ENCODE measurements at regions not wholly inside any gene's neighbourhood (a gene's known extent, or its start where the extent isn't known, plus 50 kb on each side); places are given as distances from the start of the nearest gene placed in this dataset.
A peak's percentile ranks its signal among the peaks of the same experiment; 100 is the strongest.

GRCh38 chr2:41707790-41708451 lies 339.9 kb upstream of the PKDCC start:
- H4K20me1 ChIP-seq (ENCODE audit: low read depth), result no peaks in the 10 kb centered on the region
- no peaks in the 10 kb centered on the region for H3K36me3 ChIP-seq
- H3K27me3 ChIP-seq, result no peaks in the 10 kb centered on the region
- H3K9me3 ChIP-seq (ENCODE audit: low read depth), result no peaks in the 10 kb centered on the region
- H3K4me3 Mint-ChIP-seq, result no peak overlapping the region
- H3K4me1 ChIP-seq, result no peaks in the 10 kb centered on the region
- no peaks in the 10 kb centered on the region for H3K79me2 ChIP-seq (ENCODE audit: low read depth)
- H3K27ac ChIP-seq, result no peak overlapping the region
- H3K4me3 ChIP-seq, result no peak overlapping the region
- no peaks in the 10 kb centered on the region for H3F3A ChIP-seq (ENCODE audit: low read depth)
- no peak overlapping the region for H2AFZ ChIP-seq (replicated peaks)
- peaks cover 5% of the 10 kb centered on the region for H3K36me3 Mint-ChIP-seq
- no peak overlapping the region for H3K4me2 ChIP-seq
- peaks cover 53% of the 10 kb centered on the region for H3K4me1 Mint-ChIP-seq
- DNase-seq (ENCODE audit: low spot score), result no peak
- no peak for TF ChIP-seq EZH2 (IDR thresholded peaks at IDR 0.05)
- TF ChIP-seq, protein P1, sequence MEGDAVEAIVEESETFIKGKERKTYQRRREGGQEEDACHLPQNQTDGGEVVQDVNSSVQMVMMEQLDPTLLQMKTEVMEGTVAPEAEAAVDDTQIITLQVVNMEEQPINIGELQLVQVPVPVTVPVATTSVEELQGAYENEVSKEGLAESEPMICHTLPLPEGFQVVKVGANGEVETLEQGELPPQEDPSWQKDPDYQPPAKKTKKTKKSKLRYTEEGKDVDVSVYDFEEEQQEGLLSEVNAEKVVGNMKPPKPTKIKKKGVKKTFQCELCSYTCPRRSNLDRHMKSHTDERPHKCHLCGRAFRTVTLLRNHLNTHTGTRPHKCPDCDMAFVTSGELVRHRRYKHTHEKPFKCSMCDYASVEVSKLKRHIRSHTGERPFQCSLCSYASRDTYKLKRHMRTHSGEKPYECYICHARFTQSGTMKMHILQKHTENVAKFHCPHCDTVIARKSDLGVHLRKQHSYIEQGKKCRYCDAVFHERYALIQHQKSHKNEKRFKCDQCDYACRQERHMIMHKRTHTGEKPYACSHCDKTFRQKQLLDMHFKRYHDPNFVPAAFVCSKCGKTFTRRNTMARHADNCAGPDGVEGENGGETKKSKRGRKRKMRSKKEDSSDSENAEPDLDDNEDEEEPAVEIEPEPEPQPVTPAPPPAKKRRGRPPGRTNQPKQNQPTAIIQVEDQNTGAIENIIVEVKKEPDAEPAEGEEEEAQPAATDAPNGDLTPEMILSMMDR (IDR thresholded peaks at IDR 0.05), result no peak
- no peak for TF ChIP-seq EZH2phosphoT487 (IDR thresholded peaks at IDR 0.05)
- H3K27ac Mint-ChIP-seq, result peak overlapping the region; percentile 30
- H3K9me3 Mint-ChIP-seq, result no peaks in the 10 kb centered on the region
- H3K27me3 Mint-ChIP-seq (ENCODE audit: insufficient read depth, low read depth), result no peaks in the 10 kb centered on the region
- H3K9ac ChIP-seq, result no peak overlapping the region

GRCh38 chr2:41709702-41710599 lies 337.9 kb upstream of the PKDCC start:
- no peaks in the 10 kb centered on the region for H3K27me3 ChIP-seq
- no peak overlapping the region for H3K4me3 ChIP-seq
- no peaks in the 10 kb centered on the region for H4K20me1 ChIP-seq (ENCODE audit: low read depth)
- Mint-ChIP-seq H3K36me3 (peaks cover 5% of the 10 kb centered on the region), H3K4me1 (peaks cover 61% of the 10 kb centered on the region), H3K27ac (peak overlapping the region; percentile 97), H3K27me3 (ENCODE audit: insufficient read depth, low read depth) (no peaks in the 10 kb centered on the region), H3K9me3 (peaks cover 2% of the 10 kb centered on the region), H3K4me3 (no peak overlapping the region)
- no peak overlapping the region for H3K4me2 ChIP-seq
- H3K9me3 ChIP-seq (ENCODE audit: low read depth), result no peaks in the 10 kb centered on the region
- H3F3A ChIP-seq (ENCODE audit: low read depth), result no peaks in the 10 kb centered on the region
- no peaks in the 10 kb centered on the region for H3K4me1 ChIP-seq
- no peaks in the 10 kb centered on the region for H3K36me3 ChIP-seq
- TF ChIP-seq, protein P1 (IDR thresholded peaks at IDR 0.05), result no peak
- no peak for TF ChIP-seq EZH2phosphoT487 (IDR thresholded peaks at IDR 0.05)
- TF ChIP-seq EZH2 (IDR thresholded peaks at IDR 0.05), result no peak
- no peak overlapping the region for H3K9ac ChIP-seq
- H3K79me2 ChIP-seq (ENCODE audit: low read depth), result no peaks in the 10 kb centered on the region
- no peak for DNase-seq (ENCODE audit: low spot score)
- H2AFZ ChIP-seq (replicated peaks), result no peak overlapping the region
- no peak overlapping the region for H3K27ac ChIP-seq

DNA sequence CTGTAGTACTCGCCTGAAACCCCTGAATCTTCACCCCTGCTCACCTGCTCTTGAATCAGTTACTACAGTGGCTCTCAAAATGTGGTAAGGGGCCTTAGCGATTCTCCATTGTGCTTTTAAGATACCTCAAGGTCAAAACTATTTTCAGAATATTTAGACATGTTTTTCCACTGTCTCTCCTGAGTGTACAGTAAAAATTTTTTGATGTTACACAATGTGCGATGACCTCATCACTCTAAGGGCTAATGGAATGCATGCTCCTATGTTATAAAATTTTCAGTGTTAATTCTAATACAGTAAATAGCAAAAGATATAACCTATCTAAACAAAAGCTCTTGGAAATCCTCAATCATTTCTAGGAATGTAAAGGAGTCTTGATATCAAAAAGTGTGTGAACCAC lies 336.9 kb upstream of the PKDCC start:
- Histone ChIP-seq H3F3A (ENCODE audit: low read depth) (no peaks in the 10 kb centered on the region), H3K4me1 (no peaks in the 10 kb centered on the region), H3K27me3 (no peaks in the 10 kb centered on the region), H4K20me1 (ENCODE audit: low read depth) (no peaks in the 10 kb centered on the region), H3K9ac (no peak overlapping the region), H3K4me3 (no peak overlapping the region), H3K36me3 (no peaks in the 10 kb centered on the region), H3K9me3 (ENCODE audit: low read depth) (no peaks in the 10 kb centered on the region), H3K79me2 (ENCODE audit: low read depth) (no peaks in the 10 kb centered on the region), H2AFZ (replicated peaks) (no peak overlapping the region), H3K4me2 (no peak overlapping the region), H3K27ac (no peak overlapping the region)
- Mint-ChIP-seq H3K27me3 (ENCODE audit: insufficient read depth, low read depth) (no peaks in the 10 kb centered on the region), H3K27ac (peak overlapping the region; percentile 97), H3K36me3 (peaks cover 5% of the 10 kb centered on the region), H3K4me3 (no peak overlapping the region), H3K9me3 (peaks cover 2% of the 10 kb centered on the region), H3K4me1 (peaks cover 64% of the 10 kb centered on the region)
- TF ChIP-seq EZH2 (IDR thresholded peaks at IDR 0.05) (no peak), EZH2phosphoT487 (IDR thresholded peaks at IDR 0.05) (no peak)
- TF ChIP-seq, protein P1 (IDR thresholded peaks at IDR 0.05), result no peak
- DNase-seq (ENCODE audit: low spot score), result no peak

Data from neural progenitor cell (in vitro differentiated cells).